Suppressor macrophage treated with lipopolysaccharide for 1 hour (primary cell): ENCODE measurements at regions not wholly inside any gene's neighbourhood (a gene's known extent, or its start where the extent isn't known, plus 50 kb on each side); places are given as distances from the start of the nearest gene placed in this dataset.

Experiments used
- DNase-seq, 3 donors: peaks; one replicate each; pipeline ENCODE4 v3.0.0-alpha.2; 2020 to 2022

DNA sequence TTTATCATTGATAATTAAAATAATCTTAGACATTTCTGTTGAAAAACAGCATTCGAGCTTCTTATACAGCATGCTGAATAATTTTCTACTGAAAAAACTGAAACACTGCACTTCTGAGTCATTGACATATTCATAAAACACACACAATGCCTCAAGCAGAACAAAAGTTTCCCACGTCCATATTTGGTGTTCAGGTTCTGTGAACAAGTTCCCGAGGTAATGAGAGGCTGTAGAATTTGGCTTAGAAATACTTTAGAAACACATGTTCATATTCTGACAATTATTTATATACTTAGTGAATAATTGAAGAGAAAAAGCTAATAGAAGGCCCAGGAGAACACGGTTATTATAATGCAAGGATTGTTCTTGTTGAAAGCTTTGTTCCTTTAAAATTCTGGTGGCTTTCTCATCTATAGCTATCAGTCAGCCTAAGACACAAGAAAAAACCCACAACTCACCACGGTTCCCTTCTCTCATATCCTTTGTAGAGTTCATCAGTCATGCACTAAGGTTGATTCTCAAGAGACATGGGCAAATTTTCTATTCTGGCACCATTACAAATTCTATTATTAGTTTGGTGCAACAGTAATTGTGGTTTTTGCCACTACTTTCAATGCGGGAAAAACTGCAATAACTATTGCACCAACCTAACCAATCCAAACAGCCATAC lies 194.4 kb downstream of the TMX3 start:
- no peak for DNase-seq

DNA sequence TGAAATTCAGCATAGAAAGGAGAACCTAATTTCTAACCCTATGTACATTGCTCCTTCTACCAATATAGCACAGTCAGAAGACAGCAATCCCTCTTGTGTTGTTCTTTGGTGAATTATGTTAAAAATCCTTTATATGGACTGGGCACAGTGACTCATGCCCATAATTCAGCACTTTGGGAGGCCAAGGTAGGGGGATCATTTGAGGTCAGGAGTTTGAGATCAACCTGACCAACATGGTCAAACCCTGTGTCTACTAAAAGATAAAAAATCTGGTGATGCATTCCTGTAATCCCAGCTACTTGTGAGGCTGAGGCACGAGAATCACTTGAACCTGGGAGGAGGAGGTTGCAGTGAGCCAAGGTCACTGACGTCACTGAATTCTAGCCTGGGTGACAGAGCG lies 195.6 kb downstream of the TMX3 start:
- no peak for DNase-seq

DNA sequence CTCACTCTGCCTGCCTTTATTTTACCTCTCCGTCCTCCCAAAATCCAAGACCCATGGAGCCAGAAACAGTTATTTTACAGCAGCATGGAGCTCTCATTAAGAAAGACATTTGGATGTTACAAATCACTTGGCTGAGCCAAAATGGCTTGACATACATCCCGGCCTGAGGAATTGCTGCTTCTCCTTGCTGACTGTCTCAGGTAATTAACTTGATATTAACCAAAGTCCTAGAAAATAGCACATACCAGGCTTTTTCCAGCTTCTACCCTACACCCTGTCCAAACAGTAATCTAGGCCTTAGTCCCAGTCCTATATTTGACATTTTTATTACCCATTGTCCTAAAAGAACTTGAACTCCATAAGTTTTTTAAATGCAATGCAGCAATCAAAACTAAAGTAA lies 205.0 kb downstream of the TMX3 start:
- DNase-seq, result no peak

DNA sequence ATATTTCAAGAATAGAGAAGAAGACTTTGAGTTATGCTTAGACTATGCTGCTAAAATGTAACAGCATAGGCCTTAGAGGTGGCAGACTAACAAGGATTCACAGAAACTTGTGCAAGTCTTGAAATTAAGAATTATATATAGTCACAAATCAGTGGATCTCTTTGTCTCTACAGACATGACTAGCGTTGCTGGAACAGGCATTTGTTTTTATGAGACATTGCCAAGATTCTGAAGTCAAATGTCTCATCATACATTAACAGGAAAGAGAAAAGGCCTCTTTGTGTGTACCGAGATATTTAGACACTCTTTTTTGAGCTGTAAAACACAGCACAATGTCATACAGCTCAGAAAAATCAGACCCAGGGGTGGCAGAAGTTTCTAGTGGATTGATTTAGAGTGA lies 207.1 kb downstream of the TMX3 start:
- no peak for DNase-seq

DNA sequence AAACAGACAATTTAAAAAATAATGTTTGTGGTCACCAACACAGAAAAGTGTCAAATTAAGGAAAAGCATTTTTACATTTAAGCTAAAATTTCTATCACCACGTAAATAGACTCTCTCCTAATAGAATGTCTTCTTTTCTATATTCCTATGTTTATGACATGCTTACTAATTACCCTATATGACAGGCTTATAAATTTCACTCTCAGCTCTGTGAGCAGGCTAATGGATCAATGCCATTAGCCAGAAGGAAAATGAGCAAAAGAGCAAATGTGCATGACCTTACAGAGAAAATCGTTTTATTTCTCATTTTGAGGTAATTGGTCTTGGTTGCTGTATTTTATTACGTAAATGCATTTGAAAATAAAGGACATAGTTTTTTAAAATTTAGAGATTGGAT lies 209.7 kb downstream of the TMX3 start:
- no peak for DNase-seq

DNA sequence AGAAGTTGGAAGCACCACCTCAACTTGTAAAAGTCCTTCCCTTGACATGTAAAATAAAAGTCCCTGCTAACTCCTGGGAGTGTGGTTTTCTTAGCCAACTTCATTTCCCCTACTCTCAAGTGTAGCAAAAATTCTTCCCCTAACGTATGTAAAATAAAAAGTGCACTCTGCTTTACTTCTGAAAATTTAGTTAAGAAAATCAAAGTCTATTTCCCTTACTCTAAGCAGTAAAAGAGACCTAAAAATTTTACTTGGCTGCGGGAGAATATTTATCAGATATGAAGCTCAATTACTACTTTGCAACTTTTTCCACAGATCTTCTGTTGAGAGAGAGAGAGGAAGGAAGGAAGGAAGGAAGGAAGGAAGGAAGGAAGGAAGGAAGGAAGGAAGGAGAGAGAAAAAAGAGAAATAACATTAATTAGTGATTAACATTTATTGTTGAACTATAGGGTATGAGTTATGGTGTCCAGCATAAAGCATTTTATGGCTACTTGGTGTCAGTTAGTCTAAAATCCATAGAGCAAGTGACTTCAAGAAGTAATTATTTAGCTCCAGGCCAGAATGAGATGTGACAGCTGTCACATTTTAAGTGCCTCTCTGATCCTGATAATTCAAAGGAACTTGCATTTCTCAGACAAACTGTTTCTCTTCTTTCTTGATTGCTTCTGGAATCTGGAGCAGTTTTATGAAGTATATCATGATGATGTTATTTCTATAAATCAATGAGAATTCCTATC lies 210.3 kb downstream of the TMX3 start:
- DNase-seq, result no peak

DNA sequence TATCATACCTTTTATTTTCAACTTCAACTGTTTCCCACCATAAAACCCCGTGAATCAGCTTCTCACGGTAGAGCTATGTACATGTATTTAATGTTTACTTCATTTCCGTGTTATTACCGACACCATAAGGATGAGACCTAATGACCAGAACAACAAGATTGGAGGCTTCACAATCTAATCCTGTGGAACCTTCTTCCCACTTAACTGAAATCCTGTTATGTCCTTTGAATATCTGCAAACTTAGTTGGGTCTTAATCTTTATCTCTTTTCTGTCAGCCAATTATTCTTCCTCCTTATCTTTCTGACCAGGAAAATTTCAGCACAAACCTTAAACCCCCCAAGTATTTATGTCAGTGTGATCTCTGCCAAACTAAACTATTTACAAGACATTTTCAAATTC lies 214.4 kb downstream of the TMX3 start:
- DNase-seq, result no peak

DNA sequence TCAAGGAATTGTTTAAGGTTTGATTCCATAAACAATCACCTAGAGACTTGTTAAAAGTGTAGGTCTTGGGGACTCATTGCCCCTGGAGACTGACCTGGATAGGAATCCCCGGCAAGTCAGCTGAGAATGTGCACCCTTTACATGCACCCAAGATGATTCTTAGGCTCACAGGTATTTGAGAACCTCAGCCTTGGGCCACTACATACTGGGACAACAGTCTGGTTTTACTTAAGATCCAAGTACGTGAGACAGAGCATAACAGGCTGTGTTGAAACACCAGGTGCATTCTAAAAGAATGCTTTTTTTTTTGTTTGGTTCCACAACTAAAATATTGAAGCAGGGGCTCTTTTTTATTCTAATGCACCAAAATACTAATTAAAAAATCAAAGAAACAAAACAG lies 215.8 kb downstream of the TMX3 start:
- no peak for DNase-seq

DNA sequence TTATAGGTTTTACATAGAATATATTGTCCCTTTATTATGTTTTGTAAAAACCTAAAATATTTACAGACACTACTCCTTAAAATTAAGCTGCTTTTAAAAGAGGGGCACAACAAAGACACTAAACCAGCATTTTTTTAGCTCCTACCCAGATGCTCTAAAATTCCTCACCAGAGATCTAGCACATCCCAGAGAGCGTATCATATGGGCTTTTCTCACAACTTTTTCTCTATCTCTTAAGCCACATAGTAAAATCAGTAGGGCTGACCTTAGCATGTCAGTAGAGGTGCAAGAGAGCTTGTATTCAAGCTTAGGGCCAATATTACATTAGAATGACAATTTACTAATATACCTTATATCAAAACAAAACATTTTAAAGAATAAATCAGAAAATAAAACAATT lies 216.3 kb downstream of the TMX3 start:
- no peak for DNase-seq

DNA sequence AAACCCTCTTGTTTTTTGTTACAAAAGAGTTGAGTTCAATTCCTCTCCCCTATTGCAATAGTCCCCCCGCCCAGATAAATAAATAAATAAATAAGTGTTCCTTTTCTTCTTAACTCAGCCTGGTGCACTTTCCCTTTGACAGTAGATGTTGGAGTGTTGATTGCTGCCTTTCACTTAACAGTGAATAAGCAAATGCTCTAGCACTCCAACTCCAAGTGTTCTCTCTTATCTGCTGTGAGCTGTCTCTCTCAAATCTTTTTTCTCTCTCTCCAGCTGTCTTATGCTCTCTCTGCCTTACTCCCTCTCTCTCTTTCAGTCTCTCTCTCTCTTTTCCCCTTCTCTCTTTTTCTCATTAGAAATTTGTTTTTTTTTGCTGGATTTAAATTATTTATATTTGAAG lies 216.7 kb downstream of the TMX3 start:
- DNase-seq, result no peak

DNA sequence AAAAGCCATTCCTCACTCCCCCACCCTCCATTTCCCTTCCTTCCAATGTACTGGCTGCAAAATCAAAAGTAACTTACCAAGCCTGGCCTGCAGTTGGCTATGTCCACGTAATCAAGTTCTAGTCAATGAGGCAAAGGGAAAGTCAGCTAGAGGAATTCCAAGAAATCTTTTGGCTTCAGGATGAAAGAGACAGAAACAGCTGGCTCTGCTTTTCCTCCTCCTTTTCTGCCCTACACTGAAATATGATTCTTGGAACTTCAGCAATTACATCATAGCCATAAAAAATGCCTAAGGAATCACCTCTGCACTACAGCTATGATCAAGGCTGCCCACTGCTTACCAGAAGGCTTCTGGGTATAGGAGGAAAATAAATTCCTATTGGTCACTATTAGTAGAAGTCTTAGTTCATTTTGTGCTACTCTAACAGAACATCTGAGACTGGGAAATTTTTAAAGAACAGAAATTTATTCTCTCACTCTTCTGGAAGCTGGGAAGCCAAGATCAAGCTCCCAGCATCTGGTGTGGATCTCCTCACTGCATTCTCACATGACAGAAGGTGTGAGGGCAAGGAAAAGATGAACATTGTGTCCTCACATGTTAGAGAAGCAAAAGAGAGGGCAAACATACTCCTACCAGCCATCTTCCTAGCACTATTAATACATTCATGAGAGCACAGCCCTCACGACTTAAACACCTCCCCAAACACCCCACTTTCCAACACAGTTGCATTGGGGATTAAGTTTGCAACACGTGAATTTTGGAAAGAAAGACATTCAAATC lies 219.9 kb downstream of the TMX3 start:
- DNase-seq, result no peak

DNA sequence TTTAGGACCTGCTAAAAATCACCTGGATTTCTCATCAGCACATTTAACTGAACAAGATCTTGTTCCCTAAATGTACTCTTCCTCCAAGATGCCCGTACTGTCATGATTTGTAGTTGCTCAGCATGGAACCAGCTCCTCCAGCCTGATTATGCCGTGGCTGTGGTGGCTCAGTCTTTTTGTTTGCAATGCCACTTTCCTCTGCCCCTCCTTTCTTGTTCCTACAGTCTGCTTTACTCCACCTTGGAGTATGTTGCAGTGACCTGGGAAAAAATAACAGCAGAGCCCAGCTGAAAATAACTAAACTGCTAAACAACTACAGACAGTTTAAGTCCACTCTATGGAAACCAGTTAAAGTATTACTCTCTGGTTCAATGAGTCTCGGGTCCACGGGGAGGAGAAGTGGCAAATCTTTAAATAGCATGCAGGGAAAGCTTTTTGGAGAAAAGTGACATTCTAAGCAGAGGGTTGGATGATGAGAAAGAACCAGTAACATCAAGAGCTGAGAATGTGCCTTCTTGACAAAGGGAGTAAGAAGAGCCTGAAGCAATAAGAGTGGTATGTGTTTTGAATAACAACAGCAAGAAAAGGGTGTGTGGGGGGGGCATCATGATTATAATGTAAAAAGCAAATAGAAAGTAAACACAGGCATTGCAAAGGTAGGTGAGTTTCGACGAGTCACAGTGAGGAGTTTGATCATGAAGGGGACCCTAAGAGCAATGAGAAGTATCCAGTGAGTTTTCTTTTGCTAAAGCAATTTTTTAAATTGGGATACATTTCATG lies 225.7 kb downstream of the TMX3 start:
- no peak for DNase-seq

DNA sequence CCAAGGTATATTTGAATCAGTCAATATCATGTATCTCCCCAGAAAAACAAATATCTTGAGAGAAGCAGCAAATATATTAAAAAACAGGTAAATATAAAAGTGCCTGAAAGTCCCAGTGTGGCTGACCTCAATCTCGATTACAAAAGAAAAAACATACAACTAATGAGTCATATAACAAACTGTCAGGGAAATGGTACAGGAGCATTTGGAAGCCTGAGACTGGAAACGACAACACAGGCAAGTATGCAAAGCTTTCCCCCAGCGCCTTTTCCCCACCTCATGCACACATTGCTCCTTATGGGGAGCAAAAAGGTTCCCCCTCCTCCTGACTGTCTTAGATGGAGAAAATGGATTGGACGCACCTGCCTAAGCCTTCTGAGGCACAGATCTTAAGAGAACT lies 230.7 kb downstream of the TMX3 start:
- no peak for DNase-seq

DNA sequence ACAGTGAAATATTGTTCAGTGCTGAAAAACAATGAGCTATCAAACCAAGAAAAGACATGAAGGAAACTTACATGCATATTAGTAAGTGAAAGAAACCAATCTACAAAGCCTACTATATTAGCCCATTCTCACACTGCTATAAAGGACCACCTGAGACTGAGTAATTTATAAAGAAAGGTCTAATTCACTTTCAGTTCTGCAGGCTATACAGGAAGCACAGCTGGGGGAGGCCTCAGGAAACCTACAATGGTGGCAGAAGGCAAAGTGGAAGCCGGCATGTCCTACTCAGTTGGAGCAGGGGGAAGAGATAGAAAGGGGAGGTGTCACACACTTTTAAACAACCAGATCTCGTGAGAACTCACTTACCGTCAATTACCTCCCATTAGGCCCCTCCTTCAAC lies 232.1 kb downstream of the TMX3 start:
- DNase-seq, result no peak

DNA sequence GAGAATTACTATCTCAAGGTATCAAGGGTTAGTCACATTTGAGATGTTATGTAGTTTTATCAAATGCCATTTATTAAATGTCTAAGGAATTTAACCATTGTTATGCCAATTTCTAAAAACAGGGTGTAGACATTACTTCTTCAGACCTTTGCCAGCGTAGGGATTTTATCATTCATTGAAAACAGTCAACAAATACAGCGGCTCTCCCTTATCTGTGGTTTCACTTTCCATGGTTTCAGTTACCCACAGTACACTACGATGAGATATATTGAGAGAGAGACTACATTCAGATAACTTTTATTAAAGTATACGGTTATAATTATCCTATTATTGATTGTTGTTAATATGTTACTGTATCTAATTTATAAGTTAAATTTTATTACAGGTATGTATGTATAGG lies 234.7 kb downstream of the TMX3 start:
- DNase-seq, result no peak

DNA sequence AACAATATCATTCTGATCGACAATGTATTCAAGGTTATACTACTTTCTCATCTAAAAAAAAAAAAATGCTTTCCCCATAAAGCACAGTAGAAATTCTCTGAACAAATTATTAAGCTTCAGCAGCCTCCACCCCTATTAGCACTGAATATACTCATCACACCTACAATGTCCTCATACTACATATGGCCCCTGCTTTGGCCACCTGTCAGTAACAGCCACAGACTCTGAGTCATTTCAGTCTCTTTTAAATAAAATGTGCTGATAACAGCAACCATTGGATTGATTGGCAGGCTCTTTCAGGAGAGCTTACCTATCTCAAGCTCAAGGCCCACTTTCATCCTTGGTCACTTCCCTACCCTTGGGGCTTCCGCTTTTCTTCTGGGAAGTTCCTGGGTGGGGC lies 236.7 kb downstream of the TMX3 start:
- DNase-seq, result no peak

DNA sequence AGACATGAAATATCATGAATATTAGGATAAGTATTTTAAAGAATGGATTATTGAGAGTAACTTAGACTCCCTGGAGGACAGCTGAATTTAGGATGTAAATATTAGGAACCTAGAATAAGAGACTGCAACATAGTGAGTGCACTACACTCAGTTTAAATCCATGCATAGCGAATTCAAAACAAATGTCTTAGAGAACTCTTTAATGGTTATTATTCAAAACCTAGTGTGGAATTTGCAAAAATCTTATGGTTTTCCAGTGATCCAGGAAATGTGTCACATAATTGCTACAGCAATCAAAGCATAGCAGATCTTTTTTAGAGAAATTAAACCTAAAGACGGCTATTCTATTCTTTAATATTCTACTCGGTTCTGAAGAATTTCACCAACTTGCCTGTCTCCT lies 239.0 kb downstream of the TMX3 start:
- no peak for DNase-seq

DNA sequence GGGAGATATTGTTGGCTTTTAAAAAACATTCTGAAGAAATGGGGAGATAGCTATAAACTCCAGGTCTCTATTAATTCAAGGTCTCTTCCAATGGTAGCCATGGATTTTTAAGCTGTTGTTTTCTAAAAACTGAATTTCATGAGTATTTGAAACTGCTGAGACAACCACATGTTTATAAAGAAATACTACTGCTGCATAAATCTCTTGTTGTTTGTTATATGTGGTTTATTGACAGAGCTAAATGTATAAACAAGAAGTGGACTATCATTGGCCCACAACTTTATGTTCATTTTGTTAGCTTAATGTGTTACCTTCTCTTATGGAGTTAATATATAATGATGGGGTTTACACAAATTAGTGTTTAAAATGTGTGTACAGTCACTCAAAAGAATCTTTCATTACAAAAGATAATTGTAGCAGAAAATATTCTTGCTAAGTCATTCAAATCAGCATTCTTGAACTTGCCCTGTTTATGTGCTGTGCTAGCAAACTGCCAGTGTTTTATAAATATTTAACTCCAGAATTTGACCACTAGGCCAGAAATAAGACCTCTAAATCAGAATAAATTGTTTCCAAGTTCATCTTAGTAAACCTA lies 242.1 kb downstream of the TMX3 start:
- DNase-seq, result no peak

DNA sequence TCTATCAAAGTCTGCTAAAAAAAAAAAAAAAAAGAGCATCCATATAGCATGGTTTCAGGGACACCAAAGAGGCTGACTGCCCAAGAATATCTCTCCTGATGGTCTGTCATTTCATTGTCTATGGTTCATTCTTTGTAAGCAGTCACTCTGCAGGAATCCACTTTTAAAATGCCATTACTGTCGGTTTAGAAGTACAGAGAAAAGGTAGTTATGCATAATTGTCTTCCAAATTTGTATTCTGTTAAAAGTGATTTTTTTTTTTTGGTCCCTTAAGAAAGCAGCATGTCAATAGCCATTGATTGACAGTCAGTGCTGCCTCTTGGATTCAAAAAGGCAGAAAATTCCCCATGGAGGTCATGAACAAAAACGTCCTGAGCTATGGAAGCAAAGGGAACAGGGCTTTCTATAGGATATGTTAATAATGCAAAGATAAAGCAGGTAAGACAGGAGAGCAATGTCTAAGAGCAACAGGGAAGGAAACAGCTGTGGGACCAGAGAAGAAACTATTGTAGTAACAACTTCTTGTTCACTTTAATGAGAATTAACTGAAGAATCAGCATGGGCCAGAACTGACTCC lies 245.8 kb downstream of the TMX3 start:
- DNase-seq, result no peak

DNA sequence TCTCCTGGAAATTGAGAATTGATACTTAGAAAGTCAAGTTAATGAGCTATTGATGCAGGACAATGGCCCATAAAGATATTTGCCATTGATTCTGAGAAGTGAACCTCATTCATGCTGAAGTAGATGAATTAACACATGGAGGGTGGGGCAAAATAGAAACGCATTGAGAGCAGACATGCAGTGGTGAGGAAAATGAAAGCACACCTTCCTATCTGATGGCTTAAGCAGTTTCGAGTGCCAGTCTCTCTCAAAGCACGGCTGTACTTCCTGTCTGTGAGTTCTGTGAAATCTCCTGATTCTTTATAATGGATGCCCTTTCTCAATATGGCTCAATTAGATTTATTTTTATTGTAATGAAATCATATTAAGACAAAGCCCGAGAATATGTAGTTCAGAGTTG lies 247.0 kb downstream of the TMX3 start:
- no peak for DNase-seq

DNA sequence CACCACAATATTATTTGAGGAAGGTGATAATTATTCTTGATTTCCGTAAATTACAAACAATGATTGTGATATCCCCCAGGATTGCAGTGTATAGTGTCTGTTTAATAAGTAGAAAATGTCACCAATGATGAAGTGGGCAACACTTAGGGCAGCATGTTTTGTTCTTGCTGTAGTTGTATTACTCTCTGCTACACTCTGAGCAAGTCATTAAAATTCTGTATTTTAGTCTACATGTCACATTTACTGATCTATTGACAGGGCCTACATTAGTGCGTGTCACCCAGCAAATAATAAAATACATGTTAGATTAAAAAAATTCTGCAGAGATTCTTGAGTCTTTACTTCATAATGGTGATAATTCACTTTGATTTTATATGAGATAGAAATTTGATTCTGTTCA lies 247.6 kb downstream of the TMX3 start:
- DNase-seq, result no peak

DNA sequence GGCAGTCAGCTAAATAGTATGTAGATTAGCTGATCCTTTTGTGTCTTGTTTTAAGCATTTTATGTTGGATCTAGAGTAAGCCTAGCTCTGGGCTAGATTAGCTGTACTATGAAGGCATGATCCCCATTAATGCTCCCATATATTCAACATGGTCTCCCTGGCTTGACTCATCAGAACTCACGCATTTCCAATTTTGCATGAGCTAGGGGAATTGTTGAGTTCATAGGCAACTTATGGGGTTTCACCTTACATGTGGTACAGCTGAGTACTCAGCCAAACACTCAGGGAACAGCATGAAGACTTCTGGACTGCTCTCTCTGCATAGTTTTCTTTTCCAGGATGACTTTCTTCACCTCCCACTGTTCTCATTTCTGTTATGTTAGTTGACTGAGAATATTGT lies 248.2 kb downstream of the TMX3 start:
- no peak for DNase-seq

DNA sequence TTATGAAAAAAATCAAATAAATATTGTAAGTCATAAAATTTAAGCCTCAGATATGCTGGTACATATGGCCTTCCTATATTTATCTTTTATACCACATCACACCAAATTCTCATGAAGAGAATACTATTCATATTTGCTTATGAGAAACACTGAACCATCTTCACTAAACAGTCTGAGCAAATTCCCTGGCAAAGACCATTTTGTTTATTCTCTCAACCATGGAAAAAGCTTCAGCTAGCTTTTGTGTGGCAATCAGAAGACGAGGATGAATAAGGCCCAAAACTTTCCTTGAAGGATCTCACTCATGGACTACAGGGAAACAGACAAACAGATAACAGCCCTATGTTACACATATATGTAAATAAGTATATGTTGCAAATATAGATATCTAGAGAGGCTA lies 252.1 kb downstream of the TMX3 start:
- no peak for DNase-seq
